Hepatocyte (in vitro differentiated cells): ENCODE measurements at regions not wholly inside any gene's neighbourhood (a gene's known extent, or its start where the extent isn't known, plus 50 kb on each side); places are given as distances from the start of the nearest gene placed in this dataset.

ENCODE experiments used
- EZH2 ChIP-seq: fragments of 200-600 bp; sonication (generic); IDR thresholded peaks from 2 replicates; pipeline ENCODE4 v1.6.1; 2016; ENCODE audit warnings: antibody characterized with exemption, mild to moderate bottlenecking, borderline replicate concordance
- EZH2phosphoT487 ChIP-seq: fragments of 200-600 bp; sonication (generic); IDR thresholded peaks from one replicate; pipeline ENCODE4 v1.6.1; 2018; ENCODE audit warnings: antibody characterized with exemption, mild to moderate bottlenecking, low read depth, moderate library complexity; ENCODE audit not compliant: unreplicated experiment, severe bottlenecking
- TF ChIP-seq, protein P1 (sequence below): fragments of 200-600 bp; sonication (generic); IDR thresholded peaks from 2 replicates; pipeline ENCODE4 v1.5.1; 2016; ENCODE audit warnings: antibody characterized with exemption, mild to moderate bottlenecking; ENCODE audit not compliant: poor library complexity

- TF ChIP-seq, protein P1, sequence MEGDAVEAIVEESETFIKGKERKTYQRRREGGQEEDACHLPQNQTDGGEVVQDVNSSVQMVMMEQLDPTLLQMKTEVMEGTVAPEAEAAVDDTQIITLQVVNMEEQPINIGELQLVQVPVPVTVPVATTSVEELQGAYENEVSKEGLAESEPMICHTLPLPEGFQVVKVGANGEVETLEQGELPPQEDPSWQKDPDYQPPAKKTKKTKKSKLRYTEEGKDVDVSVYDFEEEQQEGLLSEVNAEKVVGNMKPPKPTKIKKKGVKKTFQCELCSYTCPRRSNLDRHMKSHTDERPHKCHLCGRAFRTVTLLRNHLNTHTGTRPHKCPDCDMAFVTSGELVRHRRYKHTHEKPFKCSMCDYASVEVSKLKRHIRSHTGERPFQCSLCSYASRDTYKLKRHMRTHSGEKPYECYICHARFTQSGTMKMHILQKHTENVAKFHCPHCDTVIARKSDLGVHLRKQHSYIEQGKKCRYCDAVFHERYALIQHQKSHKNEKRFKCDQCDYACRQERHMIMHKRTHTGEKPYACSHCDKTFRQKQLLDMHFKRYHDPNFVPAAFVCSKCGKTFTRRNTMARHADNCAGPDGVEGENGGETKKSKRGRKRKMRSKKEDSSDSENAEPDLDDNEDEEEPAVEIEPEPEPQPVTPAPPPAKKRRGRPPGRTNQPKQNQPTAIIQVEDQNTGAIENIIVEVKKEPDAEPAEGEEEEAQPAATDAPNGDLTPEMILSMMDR: no peak
- TF ChIP-seq EZH2 (no peak), EZH2phosphoT487 (no peak)
Measured at GRCh38 chr2:121903037-121903689, 147.7 kb downstream of the TSN start.
